Activated CD4-positive, alpha-beta T cell treated with anti-CD3 and anti-CD28 coated beads, Interleukin-2, amount 10 ng/mL, durations not matched to agents 7 days and 5 days (primary cell): ENCODE measurements at regions not wholly inside any gene's neighbourhood (a gene's known extent, or its start where the extent isn't known, plus 50 kb on each side); places are given as distances from the start of the nearest gene placed in this dataset.

Experiments used
- CTCF ChIA-PET: fragments of 350-600 bp; sonication (Branson Sonifier 250); formaldehyde crosslinking; loops from one replicate; lab custom pipeline; 2021; ENCODE audit warnings: antibody characterized with exemption; lab: Charles Lee
- POLR2A ChIA-PET: fragments of 350-600 bp; sonication (Branson Sonifier 250); formaldehyde crosslinking; loops from one replicate; lab custom pipeline; 2021; ENCODE audit warnings: antibody characterized with exemption; lab: Charles Lee
- DNase-seq: peaks from one replicate; pipeline ENCODE4 v3.0.0-alpha.2; 2020
- H3K27ac Mint-ChIP-seq: one replicate; pipeline ENCODE4 v1.8.0; 2021; ENCODE audit warnings: mild to moderate bottlenecking, moderate library complexity, mixed read lengths
- H3K27me3 Mint-ChIP-seq: one replicate; pipeline ENCODE4 v1.8.0; 2021; ENCODE audit warnings: mixed read lengths
- H3K36me3 Mint-ChIP-seq: one replicate; pipeline ENCODE4 v1.8.0; 2021; ENCODE audit warnings: low read depth, mixed read lengths
- H3K4me1 Mint-ChIP-seq: one replicate; pipeline ENCODE4 v1.8.0; 2021; ENCODE audit warnings: mixed read lengths
- H3K4me3 Mint-ChIP-seq: one replicate; pipeline ENCODE4 v1.8.0; 2021; ENCODE audit warnings: mild to moderate bottlenecking, moderate library complexity, mixed read lengths
- H3K9me3 Mint-ChIP-seq: one replicate; pipeline ENCODE4 v1.8.0; 2021; ENCODE audit warnings: mixed read lengths

GRCh38 chr12:60666895-60667294 lies 1071.1 kb downstream of the SLC16A7 start:
- CTCF ChIA-PET = no interaction called here
- Mint-ChIP-seq H3K27ac (no peak overlapping the region), H3K4me3 (no peak overlapping the region), H3K36me3 (no peaks in the 10 kb centered on the region), H3K9me3 (peaks cover 6% of the 10 kb centered on the region), H3K27me3 (no peaks in the 10 kb centered on the region), H3K4me1 (no peaks in the 10 kb centered on the region)
- POLR2A ChIA-PET = interaction anchor here (0.7 kb wide), 1 partner anchor 357 kb away, joined by 12 read pairs; no protein-coding TSS in a partner anchor
- no peak for DNase-seq

DNA sequence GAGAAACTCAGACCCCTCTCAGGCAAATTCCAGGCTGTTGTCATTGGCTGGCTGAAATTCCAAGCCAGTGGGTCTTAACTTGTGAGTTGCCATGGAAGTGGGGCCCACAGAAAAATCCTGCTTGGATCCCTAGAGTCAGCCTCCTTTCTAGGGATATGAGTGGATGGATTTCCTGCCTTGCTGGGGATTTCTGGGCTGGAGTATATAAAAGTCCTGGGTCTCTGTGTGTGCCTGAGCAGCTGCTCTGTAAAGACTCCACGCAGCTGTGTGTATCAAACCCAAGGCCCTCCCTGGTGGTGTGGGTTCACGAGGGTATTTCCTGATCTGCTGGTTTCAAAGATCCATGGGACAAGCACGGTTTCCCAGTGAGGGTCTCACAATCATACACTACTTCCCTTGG lies 1077.1 kb downstream of the SLC16A7 start:
- no peaks in the 10 kb centered on the region for H3K4me1 Mint-ChIP-seq
- H3K9me3 Mint-ChIP-seq = peaks cover 4% of the 10 kb centered on the region
- no peak for DNase-seq
- CTCF ChIA-PET = no interaction called here
- H3K36me3 Mint-ChIP-seq = no peaks in the 10 kb centered on the region
- no peaks in the 10 kb centered on the region for H3K27me3 Mint-ChIP-seq
- H3K4me3 Mint-ChIP-seq = no peak overlapping the region
- POLR2A ChIA-PET = no interaction called here
- no peak overlapping the region for H3K27ac Mint-ChIP-seq

DNA sequence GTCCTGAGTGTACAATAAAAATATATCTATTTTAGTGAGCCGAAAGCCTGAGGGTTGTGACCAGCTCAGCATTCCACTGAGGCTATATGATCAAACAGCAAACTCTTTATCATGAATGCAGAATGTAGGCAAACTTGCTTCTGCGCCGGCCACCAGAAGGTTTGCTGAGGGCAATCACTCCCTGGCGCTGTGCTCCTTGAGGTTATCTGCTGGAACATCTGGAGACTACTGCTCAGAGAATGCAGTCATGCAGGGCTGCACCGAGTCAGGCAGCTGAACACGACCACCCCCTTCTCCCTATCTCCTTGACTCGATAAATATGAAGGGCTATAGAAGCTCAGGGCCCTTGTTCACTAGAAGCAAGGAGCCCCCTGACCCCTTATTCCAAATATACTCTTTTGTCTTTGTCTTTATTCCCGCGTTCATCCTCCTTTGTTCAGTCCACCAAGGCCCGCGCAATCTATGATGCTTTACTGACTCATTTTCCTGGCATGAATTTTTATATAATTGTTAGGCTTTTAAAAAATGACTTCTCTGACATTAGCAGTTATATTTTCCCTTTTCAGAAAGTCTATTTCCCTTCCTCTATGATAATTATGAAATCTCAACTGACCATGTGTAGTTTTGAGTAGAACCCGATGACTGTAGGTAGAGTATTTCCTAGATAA lies 1089.3 kb downstream of the SLC16A7 start:
- Mint-ChIP-seq H3K9me3 (peaks cover under 1% of the 10 kb centered on the region), H3K27ac (no peak overlapping the region), H3K36me3 (no peaks in the 10 kb centered on the region), H3K4me1 (no peaks in the 10 kb centered on the region), H3K27me3 (no peaks in the 10 kb centered on the region), H3K4me3 (no peak overlapping the region)
- POLR2A ChIA-PET = no interaction called here
- CTCF ChIA-PET = no interaction called here
- DNase-seq = no peak

DNA sequence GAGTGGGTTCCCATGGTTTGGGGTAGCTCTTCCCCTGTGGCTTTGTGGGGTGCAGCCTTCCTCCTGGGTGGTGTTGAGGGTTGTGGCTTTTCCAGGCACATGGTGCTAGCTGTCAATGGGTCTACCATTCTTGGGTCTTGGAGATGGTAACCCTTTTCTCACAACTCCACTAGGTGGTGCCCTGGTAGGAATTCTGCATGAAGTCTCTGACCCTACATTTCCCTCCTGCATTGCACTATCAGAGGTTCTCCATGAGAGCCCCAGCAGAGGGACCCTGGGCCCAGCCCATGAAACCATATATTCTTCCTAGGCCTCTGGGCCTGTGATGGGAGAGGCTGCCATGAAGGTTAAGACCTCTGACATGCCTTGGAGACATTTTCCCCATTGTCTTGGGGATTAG lies 1093.3 kb downstream of the SLC16A7 start:
- Mint-ChIP-seq H3K27me3 (no peaks in the 10 kb centered on the region), H3K36me3 (no peaks in the 10 kb centered on the region), H3K27ac (no peak overlapping the region), H3K4me3 (no peak overlapping the region), H3K9me3 (no peaks in the 10 kb centered on the region), H3K4me1 (no peaks in the 10 kb centered on the region)
- ChIA-PET CTCF (no interaction called here), POLR2A (no interaction called here)
- no peak for DNase-seq

DNA sequence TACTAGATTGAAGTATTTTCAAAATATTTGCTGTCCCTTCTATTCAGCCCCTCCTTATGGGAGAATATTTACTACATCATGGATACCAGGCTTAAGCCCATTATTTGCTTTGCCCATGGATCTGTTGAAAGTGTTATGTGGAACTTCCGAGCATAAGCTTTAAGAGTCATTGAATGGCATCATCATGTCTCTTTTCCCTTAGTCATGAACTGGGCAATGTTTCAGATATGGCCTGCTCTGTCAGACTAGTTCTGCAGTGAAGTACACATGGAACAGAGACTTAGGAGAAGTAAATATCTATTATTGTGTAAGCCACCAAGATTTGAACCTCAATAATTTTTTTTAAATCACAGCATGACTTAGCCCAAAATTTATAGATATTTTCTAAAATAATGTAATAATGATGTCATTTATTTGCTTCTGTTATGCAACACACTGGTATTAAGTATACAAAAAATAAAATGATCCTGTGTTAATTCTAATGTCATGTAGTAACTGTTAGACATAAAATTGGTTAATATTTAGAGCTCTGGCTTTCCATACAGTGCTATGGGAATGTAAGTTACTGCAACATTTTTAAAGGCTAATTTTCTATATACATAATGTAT lies 1097.3 kb downstream of the SLC16A7 start:
- H3K4me3 Mint-ChIP-seq = no peak overlapping the region
- ChIA-PET CTCF (no interaction called here), POLR2A (no interaction called here)
- H3K27ac Mint-ChIP-seq = no peak overlapping the region
- no peaks in the 10 kb centered on the region for H3K9me3 Mint-ChIP-seq
- no peak for DNase-seq
- no peaks in the 10 kb centered on the region for H3K4me1 Mint-ChIP-seq
- no peaks in the 10 kb centered on the region for H3K36me3 Mint-ChIP-seq
- H3K27me3 Mint-ChIP-seq = no peaks in the 10 kb centered on the region

DNA sequence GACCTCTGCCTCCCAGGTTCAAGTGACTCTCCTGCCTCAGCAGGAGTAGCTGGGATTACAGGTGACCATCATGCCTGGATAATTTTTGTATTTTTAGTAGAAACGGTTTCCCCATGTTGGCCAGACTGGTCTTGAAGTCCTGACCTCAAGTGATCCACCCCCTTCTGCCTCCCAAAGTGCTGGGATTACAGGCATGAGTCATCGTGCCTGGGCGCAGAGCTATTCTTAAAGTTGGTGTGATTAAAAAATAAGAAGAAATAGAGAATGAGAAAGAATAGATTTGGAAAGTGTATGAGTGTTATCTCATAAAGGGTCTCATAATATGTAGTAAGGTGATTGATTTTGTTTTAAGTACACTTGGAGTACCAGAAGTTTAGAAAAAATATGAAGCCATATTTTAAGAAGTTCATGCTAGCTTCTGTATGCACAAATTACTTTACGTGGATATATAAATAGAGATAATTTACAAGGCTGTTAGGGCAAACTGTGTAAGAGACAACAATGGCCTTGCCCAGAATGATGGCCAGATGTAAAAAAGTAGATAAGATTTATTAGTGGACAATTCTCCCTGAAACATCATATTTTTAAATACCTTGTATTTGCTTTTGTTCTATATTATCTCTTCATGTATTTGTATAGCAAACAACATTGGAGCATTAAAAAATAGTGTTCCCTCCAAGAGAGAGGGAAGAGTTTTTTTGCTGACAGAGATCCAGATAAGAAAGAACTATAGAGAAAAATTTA lies 1108.5 kb downstream of the SLC16A7 start:
- no peak overlapping the region for H3K4me3 Mint-ChIP-seq
- ChIA-PET CTCF (no interaction called here), POLR2A (no interaction called here)
- no peaks in the 10 kb centered on the region for H3K36me3 Mint-ChIP-seq
- H3K4me1 Mint-ChIP-seq = no peaks in the 10 kb centered on the region
- H3K9me3 Mint-ChIP-seq = peaks cover 5% of the 10 kb centered on the region
- no peaks in the 10 kb centered on the region for H3K27me3 Mint-ChIP-seq
- DNase-seq = no peak
- no peak overlapping the region for H3K27ac Mint-ChIP-seq

- Mint-ChIP-seq H3K27me3 (no peaks in the 10 kb centered on the region), H3K4me1 (no peaks in the 10 kb centered on the region), H3K9me3 (peaks cover 12% of the 10 kb centered on the region), H3K4me3 (no peak overlapping the region), H3K27ac (no peak overlapping the region), H3K36me3 (no peaks in the 10 kb centered on the region)
- DNase-seq = no peak
- POLR2A ChIA-PET = no interaction called here
- CTCF ChIA-PET = no interaction called here
These were observed 1114.4 kb downstream of the SLC16A7 start for GRCh38 chr12:60710246-60710645.

DNA sequence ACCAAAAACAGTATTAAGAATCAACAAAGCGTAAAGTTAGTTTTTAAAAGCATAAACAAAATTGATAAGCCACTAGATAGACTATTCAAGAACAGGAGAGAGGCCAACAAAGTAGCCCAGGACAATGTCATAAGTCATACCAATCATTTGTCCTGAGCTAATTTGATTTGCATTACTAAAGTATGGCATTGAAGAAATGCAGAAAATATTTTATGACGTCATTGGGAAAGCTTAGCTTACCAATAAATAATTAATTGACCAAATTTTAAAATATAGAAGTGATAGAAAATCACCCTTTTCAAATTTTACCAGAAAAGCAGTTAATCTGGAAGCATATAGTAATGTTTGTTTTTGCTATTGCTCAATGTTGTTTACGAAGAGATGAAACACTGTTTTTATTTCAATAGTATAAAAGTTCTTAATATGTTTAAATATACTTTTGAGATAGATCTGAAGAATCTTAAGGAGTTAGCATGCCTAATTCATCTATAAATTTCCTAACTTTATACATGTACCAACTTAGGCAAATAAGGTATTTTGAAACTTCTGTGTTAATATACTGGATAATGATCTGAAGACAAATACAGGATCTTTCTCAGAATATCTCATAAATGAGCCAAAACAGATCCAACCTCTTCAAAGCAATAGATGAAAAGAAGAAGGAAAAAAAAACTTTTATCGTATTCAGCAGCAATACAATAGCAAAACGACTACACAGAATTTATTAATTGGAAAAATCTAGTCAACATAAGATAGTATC lies 1118.5 kb downstream of the SLC16A7 start:
- CTCF ChIA-PET = no interaction called here
- no peak overlapping the region for H3K27ac Mint-ChIP-seq
- H3K27me3 Mint-ChIP-seq = no peaks in the 10 kb centered on the region
- no peaks in the 10 kb centered on the region for H3K4me1 Mint-ChIP-seq
- no peaks in the 10 kb centered on the region for H3K36me3 Mint-ChIP-seq
- no peak overlapping the region for H3K4me3 Mint-ChIP-seq
- POLR2A ChIA-PET = no interaction called here
- DNase-seq = no peak
- peaks cover 9% of the 10 kb centered on the region for H3K9me3 Mint-ChIP-seq

DNA sequence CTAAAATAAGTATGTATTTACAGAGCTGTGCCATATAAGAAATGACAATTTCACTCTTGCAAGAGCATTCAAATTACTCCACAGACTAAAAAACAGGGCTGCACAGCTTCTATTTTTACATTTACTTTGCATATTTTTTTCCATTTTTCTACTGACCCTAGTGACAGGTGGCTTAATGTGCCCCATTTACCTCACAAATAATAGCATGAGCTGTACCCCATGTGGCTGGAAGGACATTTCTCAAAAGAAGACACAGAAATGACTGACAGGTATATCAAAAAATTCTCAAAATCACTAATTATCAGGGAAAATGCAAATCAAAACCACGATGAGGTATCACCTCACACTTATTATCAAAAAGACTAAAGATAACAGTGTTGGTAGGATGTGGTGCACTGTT lies 1128.6 kb downstream of the SLC16A7 start:
- ChIA-PET CTCF (no interaction called here), POLR2A (no interaction called here)
- H3K27me3 Mint-ChIP-seq = no peaks in the 10 kb centered on the region
- H3K27ac Mint-ChIP-seq = no peak overlapping the region
- DNase-seq = no peak
- no peaks in the 10 kb centered on the region for H3K4me1 Mint-ChIP-seq
- no peaks in the 10 kb centered on the region for H3K36me3 Mint-ChIP-seq
- H3K9me3 Mint-ChIP-seq = no peaks in the 10 kb centered on the region
- H3K4me3 Mint-ChIP-seq = no peak overlapping the region

GRCh38 chr12:60724984-60725383 lies 1129.2 kb downstream of the SLC16A7 start:
- Mint-ChIP-seq H3K9me3 (no peaks in the 10 kb centered on the region), H3K36me3 (no peaks in the 10 kb centered on the region), H3K4me3 (no peak overlapping the region), H3K27me3 (no peaks in the 10 kb centered on the region), H3K4me1 (no peaks in the 10 kb centered on the region), H3K27ac (no peak overlapping the region)
- DNase-seq = no peak
- POLR2A ChIA-PET = no interaction called here
- CTCF ChIA-PET = no interaction called here

- POLR2A ChIA-PET = no interaction called here
- Mint-ChIP-seq H3K4me3 (no peak overlapping the region), H3K9me3 (peaks cover 10% of the 10 kb centered on the region), H3K4me1 (no peaks in the 10 kb centered on the region), H3K27me3 (no peaks in the 10 kb centered on the region), H3K27ac (no peak overlapping the region), H3K36me3 (no peaks in the 10 kb centered on the region)
- DNase-seq = no peak
- CTCF ChIA-PET = no interaction called here
These were observed 1156.8 kb downstream of the SLC16A7 start for GRCh38 chr12:60752589-60752988.

GRCh38 chr12:60758224-60758623 lies 1162.4 kb downstream of the SLC16A7 start:
- POLR2A ChIA-PET = no interaction called here
- Mint-ChIP-seq H3K27ac (no peak overlapping the region), H3K4me3 (no peak overlapping the region), H3K36me3 (no peaks in the 10 kb centered on the region), H3K9me3 (peaks cover 2% of the 10 kb centered on the region), H3K4me1 (no peaks in the 10 kb centered on the region), H3K27me3 (no peaks in the 10 kb centered on the region)
- no peak for DNase-seq
- CTCF ChIA-PET = no interaction called here

- H3K27me3 Mint-ChIP-seq = no peaks in the 10 kb centered on the region
- H3K4me3 Mint-ChIP-seq = no peak overlapping the region
- no peak for DNase-seq
- ChIA-PET POLR2A (no interaction called here), CTCF (no interaction called here)
- no peaks in the 10 kb centered on the region for H3K4me1 Mint-ChIP-seq
- no peak overlapping the region for H3K27ac Mint-ChIP-seq
- H3K9me3 Mint-ChIP-seq = peaks cover 4% of the 10 kb centered on the region
- H3K36me3 Mint-ChIP-seq = no peaks in the 10 kb centered on the region
These were observed 1165.1 kb downstream of the SLC16A7 start for GRCh38 chr12:60760965-60761364.
